ENCODE measurements at regions not wholly inside any gene's neighbourhood (a gene's known extent, or its start where the extent isn't known, plus 50 kb on each side); places are given as distances from the start of the nearest gene placed in this dataset.

DNA sequence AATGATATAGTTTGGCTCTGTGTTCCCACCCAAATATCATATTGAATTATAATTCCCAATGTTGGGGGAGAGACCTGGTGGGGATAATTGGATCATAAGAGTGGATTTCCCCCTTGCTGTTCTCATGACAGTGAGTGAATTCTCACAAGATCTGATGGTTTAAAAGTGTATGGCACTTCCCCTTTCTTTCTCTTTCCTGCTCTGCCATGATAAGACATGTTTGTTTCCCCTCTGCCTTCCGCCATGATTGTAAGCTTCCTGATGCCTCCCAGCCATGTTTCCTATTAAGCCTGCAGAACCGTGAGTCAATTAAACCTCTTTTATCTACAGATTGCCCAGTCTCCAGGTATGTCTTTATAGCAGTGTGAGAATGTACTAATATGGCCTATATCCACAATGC, 126.7 kb upstream of the GMNC start:
- H3K4me1 Mint-ChIP-seq (ENCODE audit: low read depth, unreplicated experiment) = no peaks in the 10 kb centered on the region
- H3K27ac Mint-ChIP-seq (ENCODE audit: unreplicated experiment) = no peak overlapping the region
- H3K9me3 Mint-ChIP-seq (ENCODE audit: low read depth, unreplicated experiment) = peaks cover 14% of the 10 kb centered on the region

DNA sequence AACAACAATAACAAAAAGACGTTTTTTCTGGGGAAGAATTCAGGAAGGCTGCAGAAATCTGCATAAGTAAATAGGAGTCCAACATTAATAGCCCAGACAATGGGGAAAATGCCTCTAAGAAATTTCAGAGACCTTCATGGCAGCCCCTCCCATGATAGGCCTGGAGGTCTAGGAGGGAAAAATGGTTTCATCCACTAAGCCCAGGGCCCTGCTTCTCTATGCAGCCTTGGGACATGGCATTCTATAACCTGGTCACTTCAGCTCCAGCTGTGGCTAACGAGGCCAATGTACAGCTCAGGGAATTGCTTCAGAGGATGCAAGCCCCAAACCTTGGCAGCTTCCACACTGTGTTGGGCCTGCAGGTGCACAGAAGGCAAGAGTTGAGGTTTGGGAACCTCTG, 125.6 kb upstream of the GMNC start:
- H3K27me3 Mint-ChIP-seq (ENCODE audit: unreplicated experiment) = no peaks in the 10 kb centered on the region
- CTCF ChIA-PET = no interaction called here
- intact Hi-C loops (cut with micrococcal nuclease; ENCODE audit: unreplicated experiment) = no loop called here
- no peaks in the 10 kb centered on the region for H3K36me3 Mint-ChIP-seq (ENCODE audit: insufficient read depth, unreplicated experiment)
- H3K4me1 Mint-ChIP-seq (ENCODE audit: low read depth, unreplicated experiment) = no peaks in the 10 kb centered on the region
- no TSS peak for BruUV-seq (replicated peaks)
- TF ChIP-seq, protein P1, sequence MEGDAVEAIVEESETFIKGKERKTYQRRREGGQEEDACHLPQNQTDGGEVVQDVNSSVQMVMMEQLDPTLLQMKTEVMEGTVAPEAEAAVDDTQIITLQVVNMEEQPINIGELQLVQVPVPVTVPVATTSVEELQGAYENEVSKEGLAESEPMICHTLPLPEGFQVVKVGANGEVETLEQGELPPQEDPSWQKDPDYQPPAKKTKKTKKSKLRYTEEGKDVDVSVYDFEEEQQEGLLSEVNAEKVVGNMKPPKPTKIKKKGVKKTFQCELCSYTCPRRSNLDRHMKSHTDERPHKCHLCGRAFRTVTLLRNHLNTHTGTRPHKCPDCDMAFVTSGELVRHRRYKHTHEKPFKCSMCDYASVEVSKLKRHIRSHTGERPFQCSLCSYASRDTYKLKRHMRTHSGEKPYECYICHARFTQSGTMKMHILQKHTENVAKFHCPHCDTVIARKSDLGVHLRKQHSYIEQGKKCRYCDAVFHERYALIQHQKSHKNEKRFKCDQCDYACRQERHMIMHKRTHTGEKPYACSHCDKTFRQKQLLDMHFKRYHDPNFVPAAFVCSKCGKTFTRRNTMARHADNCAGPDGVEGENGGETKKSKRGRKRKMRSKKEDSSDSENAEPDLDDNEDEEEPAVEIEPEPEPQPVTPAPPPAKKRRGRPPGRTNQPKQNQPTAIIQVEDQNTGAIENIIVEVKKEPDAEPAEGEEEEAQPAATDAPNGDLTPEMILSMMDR (IDR thresholded peaks at IDR 0.05; ENCODE audit: unreplicated experiment) = no peak
- H3K9me3 Mint-ChIP-seq (ENCODE audit: low read depth, unreplicated experiment) = peaks cover 14% of the 10 kb centered on the region
- H3K27ac Mint-ChIP-seq (ENCODE audit: unreplicated experiment) = no peak overlapping the region
- no peak for DNase-seq
- H3K4me3 Mint-ChIP-seq (ENCODE audit: low read depth, unreplicated experiment) = no peak overlapping the region

More for the DNA sequence above, 126.7 kb upstream of the GMNC start:
- no peaks in the 10 kb centered on the region for H3K27me3 Mint-ChIP-seq (ENCODE audit: unreplicated experiment)
- intact Hi-C loops (cut with micrococcal nuclease; ENCODE audit: unreplicated experiment) = no loop called here
- no TSS peak for BruUV-seq (replicated peaks)
- CTCF ChIA-PET = no interaction called here
- no peak overlapping the region for H3K4me3 Mint-ChIP-seq (ENCODE audit: low read depth, unreplicated experiment)
- H3K36me3 Mint-ChIP-seq (ENCODE audit: insufficient read depth, unreplicated experiment) = no peaks in the 10 kb centered on the region
- no peak for DNase-seq
- TF ChIP-seq, protein P1 (IDR thresholded peaks at IDR 0.05; ENCODE audit: unreplicated experiment) = no peak

DNA sequence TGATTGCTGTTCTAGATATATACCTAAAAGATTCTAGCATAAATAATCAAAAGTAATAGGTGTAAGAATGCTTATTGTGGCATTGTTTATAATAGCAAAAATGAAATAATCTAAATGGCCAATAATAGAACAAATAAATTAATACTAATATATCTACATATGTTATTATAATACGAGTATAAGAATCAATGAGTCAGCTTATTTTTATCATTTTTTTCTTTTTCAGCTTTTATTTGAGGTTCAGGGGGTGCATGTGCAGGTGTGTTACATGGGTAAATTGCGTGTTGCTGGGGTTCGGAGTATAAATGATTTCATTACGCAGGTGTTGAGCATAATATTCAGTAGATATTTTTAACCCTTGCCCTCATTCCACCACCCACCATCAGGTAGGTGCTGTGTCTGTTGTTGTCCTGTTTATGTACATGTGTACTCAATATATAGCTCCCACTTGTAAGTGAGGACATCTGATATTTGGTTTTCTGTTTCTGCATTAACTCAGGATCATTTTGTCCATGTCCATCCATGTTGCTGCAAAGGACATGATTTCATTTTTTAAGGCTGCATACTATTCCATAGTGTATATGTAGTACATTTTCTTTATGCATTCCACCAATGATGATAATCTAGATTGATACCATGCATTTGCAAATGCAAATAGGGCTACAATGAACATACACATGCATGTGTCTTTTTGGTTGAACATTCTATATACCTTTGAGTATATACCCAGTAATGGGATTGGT, 122.2 kb upstream of the GMNC start:
- H3K27ac Mint-ChIP-seq (ENCODE audit: unreplicated experiment) = no peak overlapping the region
- H3K4me3 Mint-ChIP-seq (ENCODE audit: low read depth, unreplicated experiment) = no peak overlapping the region
- TF ChIP-seq, protein P1 (IDR thresholded peaks at IDR 0.05; ENCODE audit: unreplicated experiment) = no peak
- BruUV-seq (replicated peaks) = no TSS peak
- H3K27me3 Mint-ChIP-seq (ENCODE audit: unreplicated experiment) = no peaks in the 10 kb centered on the region
- CTCF ChIA-PET = no interaction called here
- H3K36me3 Mint-ChIP-seq (ENCODE audit: insufficient read depth, unreplicated experiment) = no peaks in the 10 kb centered on the region
- intact Hi-C loops (cut with micrococcal nuclease; ENCODE audit: unreplicated experiment) = no loop called here
- peaks cover 14% of the 10 kb centered on the region for H3K9me3 Mint-ChIP-seq (ENCODE audit: low read depth, unreplicated experiment)
- no peaks in the 10 kb centered on the region for H3K4me1 Mint-ChIP-seq (ENCODE audit: low read depth, unreplicated experiment)
- DNase-seq = no peak

DNA sequence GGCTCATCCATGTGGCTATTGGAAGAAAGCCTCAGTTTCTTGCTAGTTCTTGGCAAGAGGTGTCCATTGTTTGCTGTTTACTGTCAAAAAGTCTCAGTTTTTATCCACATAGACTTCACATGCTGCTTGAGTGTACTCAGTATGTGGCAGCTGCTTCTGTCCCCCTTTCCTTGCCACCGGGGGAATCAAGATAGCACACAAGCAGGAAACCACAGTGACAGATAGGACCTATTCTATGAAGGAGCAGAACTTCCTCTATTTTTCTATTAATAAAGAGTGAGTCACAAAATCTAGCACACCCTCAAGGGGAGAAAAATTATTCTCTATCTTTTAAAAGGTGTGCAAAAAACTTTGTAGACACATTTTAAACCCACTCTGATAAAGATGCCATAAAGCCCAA, 121.4 kb upstream of the GMNC start:
- Mint-ChIP-seq H3K9me3 (ENCODE audit: low read depth, unreplicated experiment) (peaks cover 14% of the 10 kb centered on the region), H3K4me1 (ENCODE audit: low read depth, unreplicated experiment) (no peaks in the 10 kb centered on the region), H3K27ac (ENCODE audit: unreplicated experiment) (no peak overlapping the region), H3K4me3 (ENCODE audit: low read depth, unreplicated experiment) (no peak overlapping the region), H3K27me3 (ENCODE audit: unreplicated experiment) (no peaks in the 10 kb centered on the region), H3K36me3 (ENCODE audit: insufficient read depth, unreplicated experiment) (no peaks in the 10 kb centered on the region)
- CTCF ChIA-PET = no interaction called here
- BruUV-seq (replicated peaks) = no TSS peak
- TF ChIP-seq, protein P1 (IDR thresholded peaks at IDR 0.05; ENCODE audit: unreplicated experiment) = no peak
- no peak for DNase-seq
- intact Hi-C loops (cut with micrococcal nuclease; ENCODE audit: unreplicated experiment) = no loop called here
